HG03520 (cell line): ENCODE measurements at regions not wholly inside any gene's neighbourhood (a gene's known extent, or its start where the extent isn't known, plus 50 kb on each side); places are given as distances from the start of the nearest gene placed in this dataset.

Experiments
- ATAC-seq: cut with Tn5 transposase; IDR thresholded peaks from one replicate; pipeline ENCODE4 v1.9.1; 2021; ENCODE audit warnings: mild to moderate bottlenecking, moderate library complexity; ENCODE audit not compliant: unreplicated experiment

DNA sequence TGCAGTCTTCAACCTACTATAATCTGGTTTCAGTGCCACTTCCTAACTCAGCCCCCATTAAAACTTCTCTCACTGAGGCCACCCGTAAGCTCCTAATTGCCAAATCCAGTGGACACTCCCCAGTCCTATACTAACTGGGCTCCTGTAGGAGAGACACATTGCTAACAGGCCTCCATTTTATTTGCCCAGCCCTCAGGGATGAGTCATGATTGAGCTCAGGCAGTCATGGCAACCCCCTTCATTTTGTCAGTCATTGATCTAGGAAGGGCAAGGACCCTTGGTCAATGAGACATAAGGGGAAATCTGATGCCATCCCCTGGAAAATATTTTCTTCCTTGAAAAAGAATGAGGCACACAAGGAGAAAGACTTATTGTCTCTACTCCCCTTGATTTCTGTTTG, 70.1 kb upstream of the HIF1A start:
- no peak for ATAC-seq

GRCh38 chr14:61627612-61628011, 67.7 kb upstream of the HIF1A start:
- no peak for ATAC-seq

DNA sequence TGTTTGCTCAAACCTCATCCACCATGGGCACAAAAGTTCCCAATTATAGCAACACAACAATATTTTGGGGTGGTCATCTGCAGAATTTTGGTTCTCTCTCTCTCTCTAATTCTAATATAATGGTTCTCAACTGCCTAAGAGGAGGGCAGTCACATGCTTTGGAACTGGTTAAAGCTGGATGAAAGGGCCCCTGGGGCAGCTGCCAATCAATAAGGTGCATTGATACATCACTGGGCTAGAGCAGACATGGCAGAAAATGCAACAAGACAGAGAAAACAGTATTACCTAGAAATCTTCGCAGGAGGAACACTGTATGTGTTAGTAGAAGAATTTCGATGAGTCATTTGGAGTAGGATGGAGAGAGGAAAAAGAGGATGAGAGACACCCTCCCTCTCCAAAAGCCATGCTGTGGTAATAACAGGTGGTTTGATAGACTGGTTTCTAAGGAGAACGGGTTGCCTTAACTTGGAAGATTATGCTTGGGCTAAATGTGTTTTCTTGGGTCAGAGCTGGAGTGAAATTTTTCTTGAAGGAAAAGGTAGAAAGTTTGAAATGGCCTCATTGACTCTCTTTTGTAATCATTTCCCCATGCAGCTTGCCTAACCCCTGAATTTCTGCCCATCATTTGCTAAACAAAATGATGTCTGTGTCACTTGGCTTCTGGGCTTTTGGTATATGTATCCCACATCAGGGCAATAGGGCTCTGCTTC, 67.1 kb upstream of the HIF1A start:
- ATAC-seq: no peak

DNA sequence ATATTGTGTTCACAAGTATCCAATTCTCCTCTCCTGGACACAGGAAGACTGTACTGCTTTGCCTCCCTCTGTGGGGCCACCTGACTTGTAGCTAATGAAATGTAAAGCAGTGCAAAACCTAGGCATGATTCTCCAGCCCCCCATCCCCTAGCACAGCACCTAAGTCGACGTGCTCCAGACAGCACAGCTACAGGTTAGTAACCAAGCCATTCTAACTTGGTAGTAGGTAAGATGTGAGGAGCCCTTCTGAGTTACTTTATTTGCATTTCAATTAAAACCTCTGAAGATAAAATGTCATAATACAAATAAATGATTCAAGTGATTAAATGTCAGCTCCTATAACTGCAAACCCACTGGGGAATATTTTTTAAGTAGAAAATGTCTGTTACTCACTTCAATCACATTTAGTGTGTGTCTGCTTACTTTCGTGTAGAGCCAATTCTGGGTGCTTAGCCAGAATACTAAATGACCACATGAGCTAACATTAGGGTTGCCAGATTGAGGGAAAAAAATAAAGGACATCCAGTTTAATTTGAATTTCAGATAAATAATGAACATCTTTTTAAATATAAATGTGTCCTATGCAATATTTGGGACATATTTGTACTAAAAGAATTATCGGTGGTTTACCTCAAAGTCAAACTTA, 64.8 kb upstream of the HIF1A start:
- ATAC-seq: no peak

DNA sequence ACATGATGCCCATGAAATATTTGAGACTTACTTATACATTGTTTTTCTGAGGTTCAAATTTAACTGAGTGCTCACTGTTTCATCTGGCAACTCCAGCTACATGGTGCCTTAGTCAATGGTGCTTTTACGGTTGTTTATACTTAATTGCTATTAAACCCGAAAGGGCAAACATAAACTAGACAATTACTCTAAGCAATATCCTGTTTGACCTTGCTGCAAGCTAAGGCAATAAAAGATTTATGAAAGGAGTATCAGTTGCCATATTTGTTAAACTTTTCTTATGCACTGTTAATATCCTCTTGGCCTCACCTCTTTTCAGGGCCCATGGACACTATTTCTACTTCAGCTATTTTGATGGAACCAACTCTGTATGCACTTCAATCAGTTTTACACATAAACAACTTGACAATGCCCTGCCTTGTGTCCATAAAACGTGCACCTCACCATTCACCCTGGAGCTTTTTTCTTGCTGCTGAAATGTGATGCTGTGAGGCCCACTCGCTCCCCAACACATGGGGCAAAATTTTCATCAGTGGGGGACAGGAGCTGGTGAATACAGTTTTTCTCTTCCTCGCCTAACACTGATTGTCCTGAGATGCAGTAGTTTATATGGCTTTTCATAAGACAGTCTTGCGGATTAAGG, 64.1 kb upstream of the HIF1A start:
- no peak for ATAC-seq

DNA sequence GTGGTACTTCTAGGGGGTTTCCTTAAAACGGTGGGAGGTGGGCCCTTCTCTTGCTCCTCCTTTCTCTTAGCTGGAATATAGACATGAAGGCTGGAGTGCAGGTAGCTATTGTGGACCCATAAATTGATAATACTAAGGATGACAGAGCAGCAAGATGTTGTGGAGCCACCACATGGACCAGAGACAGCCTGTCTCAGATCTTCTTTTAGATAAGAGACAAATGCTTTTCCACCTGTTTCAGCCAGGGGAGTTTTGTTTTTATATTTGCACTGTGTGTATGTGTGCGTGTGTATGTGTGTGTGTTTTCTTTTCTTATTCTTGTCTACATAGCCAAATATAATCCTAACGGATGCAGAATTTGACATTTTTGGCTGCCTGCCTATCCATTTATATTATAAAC, 62.9 kb upstream of the HIF1A start:
- no peak for ATAC-seq

DNA sequence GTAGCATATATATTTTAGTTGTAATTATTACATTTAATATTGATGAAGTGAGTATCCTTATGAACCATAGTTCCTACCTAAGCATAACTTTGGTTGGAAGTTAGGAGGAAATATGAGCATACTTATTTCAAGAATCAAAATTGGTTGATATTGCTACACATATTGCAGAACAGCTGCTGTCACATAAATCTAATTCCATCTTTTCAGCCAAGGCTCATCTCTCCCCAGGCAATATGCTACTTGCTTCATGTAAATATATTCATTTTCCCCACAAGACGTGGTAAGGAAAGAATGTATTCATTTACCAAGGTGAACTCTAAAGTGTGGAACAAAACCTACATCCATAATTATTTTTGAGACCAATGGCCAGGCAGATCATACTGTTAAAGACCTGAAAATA, 62.5 kb upstream of the HIF1A start:
- ATAC-seq: no peak

DNA sequence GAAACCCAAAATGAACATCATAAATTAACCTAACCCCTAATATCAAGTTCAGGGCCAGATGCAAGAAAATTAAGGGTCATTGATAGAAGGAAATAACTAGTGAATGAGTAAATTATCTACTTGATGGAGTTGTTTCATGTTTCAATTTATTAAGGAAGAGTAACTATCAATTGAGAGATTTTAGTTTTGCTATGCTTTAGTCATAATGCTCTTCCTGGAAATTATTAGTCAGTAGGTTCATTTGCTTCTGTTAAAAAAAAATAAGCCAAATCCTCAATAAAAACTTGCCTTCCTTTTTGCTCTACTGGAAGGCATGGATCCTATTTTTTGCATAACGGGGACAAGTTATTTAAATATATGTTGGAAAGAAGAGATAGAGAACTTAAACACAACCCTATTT, 59.0 kb upstream of the HIF1A start:
- no peak for ATAC-seq

GRCh38 chr14:61636779-61637178, 58.5 kb upstream of the HIF1A start:
- ATAC-seq: no peak

DNA sequence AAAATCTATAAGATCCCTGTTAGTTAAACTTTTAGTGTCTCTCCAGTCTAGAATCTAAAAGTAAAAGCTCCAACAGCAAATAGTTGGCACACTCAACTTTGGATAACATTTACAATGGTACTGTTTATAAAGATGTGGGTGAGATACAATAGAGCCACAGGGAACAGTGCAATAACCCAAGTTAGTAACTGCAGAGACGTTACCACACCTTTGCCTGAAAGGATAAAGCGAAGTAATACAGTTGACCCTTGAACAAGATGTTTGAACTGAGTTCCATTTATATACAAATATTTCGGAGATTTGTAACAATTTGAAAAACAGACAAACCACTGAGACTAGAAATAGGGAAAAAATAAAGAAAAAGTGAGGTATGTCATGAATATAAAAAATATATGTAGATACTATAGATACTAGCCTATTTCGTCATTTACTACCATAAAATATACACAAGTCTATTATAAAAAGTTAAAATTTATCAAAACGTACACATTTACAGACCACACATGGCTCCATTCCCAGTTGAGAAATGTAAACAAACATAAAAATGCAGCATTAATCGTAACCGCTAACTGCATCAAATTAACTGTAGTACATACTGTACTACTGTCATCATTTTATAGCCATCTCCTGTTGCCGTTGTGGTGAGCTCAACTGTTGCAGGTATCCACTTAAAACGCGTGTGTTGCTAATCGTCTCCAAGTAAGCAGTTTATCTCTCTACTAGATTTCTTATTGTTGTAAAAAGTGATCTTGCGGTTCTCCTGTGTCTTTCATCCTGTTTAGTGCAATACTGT, 56.5 kb upstream of the HIF1A start:
- ATAC-seq: no peak

GRCh38 chr14:61640158-61641136, 54.9 kb upstream of the HIF1A start:
- no peak for ATAC-seq

DNA sequence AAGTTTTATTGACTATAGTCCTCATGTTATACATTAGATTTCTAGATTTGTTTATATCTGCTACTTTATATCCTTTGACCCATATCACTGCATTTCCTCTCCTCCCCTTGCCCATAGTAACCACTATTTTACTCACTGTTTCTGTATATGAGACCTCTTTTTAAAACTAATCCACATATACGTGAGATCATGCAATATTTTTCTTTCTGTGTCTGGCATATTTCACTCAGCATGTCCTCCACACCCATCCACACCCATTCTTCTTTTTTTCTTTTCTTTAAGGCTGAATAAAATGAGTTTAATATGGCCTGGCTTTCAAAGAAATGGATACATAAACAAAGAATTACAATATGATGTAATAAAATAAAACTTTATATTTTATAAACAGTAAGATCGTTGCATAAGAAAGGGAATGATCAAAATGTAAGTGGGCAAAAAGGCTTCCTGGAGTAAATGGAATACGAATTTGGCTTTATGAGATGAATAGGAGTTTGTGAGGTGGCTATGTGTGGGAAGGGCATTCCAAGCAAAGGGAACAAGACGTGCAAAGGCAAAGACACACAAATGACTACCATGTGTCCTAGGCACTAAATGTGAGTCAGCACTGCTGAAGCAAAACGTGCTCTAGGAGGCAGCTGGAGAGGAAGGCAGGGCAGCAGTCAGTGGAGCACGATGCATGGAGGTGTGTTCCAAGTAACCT, 53.2 kb upstream of the HIF1A start:
- no peak for ATAC-seq

- no peak for ATAC-seq
Observed at GRCh38 chr14:61642614-61642982, 52.7 kb upstream of the HIF1A start.

- no peak for ATAC-seq
Observed at GRCh38 chr14:61643555-61643954, 51.8 kb upstream of the HIF1A start.

- no peak for ATAC-seq
Observed at GRCh38 chr14:61644175-61644574, 51.1 kb upstream of the HIF1A start.

DNA sequence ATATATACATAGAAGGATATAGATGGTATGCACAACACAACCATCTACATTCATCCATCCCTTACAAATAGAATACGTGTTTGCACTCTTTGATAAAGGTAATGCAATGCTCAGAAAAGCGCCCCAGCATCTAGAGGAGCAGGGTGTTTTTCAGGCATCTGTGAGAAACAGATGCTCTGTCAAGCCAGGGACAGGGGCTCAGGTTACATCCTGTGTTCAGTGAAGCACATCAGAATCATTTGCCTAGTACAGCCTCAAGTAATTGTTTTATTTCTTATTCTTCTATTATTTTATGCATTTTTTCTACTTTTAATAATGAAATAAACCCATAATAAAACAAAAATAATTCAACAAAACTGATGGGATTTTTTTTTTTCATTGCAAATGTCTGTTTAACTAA, 50.5 kb upstream of the HIF1A start:
- ATAC-seq: peak; percentile 55

GRCh38 chr14:61645247-61645646, 50.1 kb upstream of the HIF1A start:
- no peak for ATAC-seq
